B cell (primary cell): ENCODE measurements at regions not wholly inside any gene's neighbourhood (a gene's known extent, or its start where the extent isn't known, plus 50 kb on each side); places are given as distances from the start of the nearest gene placed in this dataset.

Source experiments
- CTCF ChIP-seq: fragments of 200-600 bp; IDR thresholded peaks from one replicate; pipeline ENCODE4 v1.8.0; 2022; ENCODE audit warnings: antibody characterized with exemption, mild to moderate bottlenecking
- EZH2 ChIP-seq: IDR thresholded peaks from 2 replicates; pipeline ENCODE4 v1.6.1; 2012; ENCODE audit warnings: borderline replicate concordance, low read depth, mild to moderate bottlenecking, moderate library complexity, low read length; ENCODE audit not compliant: insufficient read depth, poor library complexity, severe bottlenecking

DNA sequence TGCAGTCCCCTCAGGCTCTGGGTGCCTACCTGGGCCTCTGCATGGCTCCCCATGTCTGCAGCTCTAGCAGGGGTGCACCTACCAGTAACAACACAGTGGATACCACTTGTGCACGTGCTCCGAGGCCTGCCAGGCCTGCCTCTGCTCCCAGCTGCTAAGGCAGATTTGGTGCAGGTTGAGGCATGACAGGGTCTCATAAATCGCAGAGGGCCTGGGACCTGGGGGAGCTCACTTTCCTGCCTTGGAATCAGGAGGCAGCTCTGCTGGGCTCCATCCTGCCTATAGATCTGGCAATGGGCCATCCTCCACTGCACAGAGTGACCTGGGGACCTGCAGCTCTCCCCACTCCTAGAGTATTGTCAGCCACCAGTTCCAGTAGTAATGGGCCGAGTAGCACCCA is 121.9 kb upstream of the CXCL14 start:
- no peak for TF ChIP-seq CTCF
- TF ChIP-seq EZH2 = no peak
